ENCODE measurements at regions not wholly inside any gene's neighbourhood (a gene's known extent, or its start where the extent isn't known, plus 50 kb on each side); places are given as distances from the start of the nearest gene placed in this dataset.

DNA sequence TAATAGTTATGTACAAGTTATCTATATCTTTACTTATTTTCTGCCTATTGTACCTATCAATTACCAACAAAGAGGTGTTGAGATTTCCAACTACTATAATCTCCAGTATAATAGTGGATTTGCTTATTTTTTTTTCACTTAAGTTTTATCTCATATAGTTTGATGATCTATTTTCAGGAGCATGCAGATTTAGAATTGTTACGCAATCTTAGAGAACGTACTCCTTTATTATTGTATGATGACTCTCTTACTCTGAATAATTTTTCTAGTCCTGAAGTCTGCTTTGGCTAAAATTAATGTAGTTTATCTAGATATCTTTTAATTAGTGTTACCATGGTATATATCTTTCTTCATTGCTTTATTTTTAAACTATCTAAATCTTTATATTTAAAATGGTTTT lies 205.2 kb downstream of the SCG2 start:
- TF ChIP-seq EZH2 (IDR thresholded peaks at IDR 0.05; ENCODE audit: insufficient read depth, low read length), result no peak
- no peak for TF ChIP-seq CTCF (IDR thresholded peaks at IDR 0.05; ENCODE audit: insufficient read depth, low read depth, low read length)
